Colon (tissue), 2 donors: ENCODE measurements at regions not wholly inside any gene's neighbourhood (a gene's known extent, or its start where the extent isn't known, plus 50 kb on each side); places are given as distances from the start of the nearest gene placed in this dataset.
"Not testable (repeated sequence)": the region's sequence is repeated elsewhere in the genome, so short reads cannot be mapped to it uniquely, and the experiment has no call there.

Source experiments
- FAIRE-seq: peaks from 2 replicates; lab custom pipeline; 2012; peaks lifted over from hg19 to GRCh38; lab: Jason Lieb, UNC
- donor health status: control.
- donor health status: control.

DNA sequence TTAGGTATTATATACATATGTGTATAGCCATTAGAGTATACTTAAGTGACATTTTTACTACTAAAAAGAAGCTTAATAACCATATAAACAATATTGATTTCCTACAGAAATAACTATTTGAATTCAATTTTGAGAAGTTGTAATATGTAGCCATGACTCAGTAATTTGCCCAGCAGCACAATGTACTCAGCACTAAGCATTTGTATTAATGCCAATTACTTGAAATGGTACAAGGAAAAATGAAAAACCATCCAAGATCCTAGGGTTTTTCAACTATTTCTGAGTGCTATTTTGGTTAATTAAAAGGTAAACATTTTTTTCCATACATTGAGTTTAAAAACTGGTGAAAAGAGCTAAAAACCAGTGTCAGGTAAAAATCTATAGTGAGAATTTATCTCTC, 324.0 kb downstream of the KCNJ3 start:
- FAIRE-seq, result no peak

DNA sequence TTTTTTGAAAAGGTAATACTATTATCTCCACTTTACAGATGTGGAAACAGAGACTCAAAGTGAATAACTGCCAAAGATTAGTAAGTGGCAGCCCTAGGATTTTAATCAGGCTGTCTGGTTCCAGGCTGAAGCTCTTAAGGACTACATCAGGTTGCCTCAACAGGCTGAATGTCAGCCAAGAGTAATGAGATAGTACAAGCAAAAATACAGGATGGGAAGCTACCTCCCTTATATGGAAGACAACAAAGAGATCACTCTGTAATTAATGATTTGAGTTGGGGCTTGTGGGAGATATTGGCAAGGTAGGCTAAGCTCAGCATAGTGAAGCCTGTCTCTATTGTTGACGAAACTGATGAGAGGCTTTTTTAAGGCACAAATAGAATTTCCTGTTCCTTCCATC, 323.1 kb downstream of the KCNJ3 start:
- no peak for FAIRE-seq

DNA sequence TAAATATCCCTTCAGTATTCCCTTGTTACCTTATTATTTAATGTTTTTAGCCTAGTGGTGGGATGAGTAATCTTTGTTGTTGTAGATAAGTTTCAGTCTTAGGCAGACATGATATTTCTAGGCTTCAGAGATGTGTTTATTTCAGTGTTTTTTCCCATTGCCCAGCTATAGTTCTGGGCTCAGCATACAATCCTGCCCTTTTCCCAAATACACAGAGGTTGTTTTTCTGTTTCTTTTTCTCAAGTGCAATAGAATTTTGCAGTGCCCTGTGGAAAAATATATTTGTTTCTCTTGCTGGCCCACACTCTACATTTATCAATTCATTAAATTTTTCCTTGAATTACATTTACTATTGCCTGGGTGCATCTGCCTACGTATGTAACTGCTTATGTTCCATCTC, 321.8 kb downstream of the KCNJ3 start:
- no peak for FAIRE-seq

DNA sequence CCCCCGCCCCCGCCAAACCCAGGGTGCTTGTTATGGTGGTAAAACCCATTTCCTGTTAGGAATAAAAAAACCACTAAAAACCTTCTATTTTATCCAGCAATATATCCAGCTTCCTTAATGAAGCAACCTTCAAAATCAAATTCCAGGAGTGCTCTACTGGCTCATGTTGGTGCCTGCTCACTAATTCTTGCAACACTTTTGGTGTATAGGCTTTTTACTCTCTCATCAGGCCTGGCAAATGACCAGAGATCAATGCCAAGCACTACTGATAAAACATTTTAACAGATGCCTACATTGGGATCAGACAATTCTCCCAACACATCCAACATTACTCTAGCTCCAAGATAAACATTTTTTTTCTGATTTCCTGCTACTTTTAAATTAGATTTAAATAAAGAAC, 312.4 kb downstream of the KCNJ3 start:
- FAIRE-seq, result no peak

DNA sequence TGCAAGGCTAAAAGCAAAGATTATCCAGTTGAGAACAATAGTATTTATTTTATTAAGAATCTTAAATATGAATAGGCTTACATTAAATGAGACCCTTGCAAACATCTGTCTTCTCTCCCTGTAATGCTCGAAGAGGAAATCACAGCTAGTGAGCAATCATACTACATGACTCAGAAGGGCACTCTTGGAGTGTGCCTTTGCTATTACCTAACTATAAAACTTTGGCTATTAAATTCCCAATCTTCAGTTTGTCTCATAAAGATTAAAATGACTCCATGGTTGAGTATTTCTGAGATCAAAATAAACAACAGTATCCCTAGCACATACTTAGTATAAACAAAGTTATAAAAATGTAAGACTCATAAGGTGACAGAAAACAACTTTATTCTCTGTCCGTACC, 296.9 kb downstream of the KCNJ3 start:
- no peak for FAIRE-seq

DNA sequence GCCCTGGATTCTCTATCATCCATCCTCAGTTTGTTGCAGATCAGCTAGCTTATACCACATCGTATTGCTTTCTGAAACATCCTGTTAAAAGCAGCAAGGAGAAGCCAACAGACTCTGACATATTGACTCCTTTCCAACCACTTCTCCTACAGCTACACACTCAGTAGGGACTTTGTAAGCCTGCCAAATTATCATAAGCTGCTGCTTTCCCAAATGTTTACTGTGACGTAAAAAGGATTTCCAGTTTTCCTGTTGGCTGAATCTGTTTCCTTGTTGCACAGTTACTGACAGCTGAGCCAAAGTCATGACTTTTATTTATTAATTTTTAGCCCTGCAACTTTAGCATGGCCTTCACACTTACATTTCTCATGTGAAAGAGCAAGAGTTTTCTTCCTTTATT, 294.3 kb downstream of the KCNJ3 start:
- no peak for FAIRE-seq

DNA sequence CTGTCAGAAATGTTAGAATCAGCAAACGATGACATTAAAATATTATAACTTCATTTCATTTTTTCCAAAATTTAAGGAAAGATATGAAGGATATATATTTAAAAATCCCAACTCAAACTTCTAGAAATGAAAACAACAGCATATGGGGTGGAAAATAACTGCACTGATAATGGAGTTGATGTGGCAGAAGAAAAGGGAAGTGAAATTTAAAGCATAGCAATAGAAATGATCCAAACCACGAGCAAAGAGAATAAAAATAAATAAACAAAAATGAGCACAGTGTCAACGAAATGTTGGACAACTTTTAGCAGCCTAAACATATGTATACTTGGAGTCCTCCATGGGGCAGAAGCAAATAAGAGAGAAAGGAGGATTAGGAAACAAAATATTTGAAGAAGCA, 280.2 kb downstream of the KCNJ3 start:
- FAIRE-seq, result no peak

DNA sequence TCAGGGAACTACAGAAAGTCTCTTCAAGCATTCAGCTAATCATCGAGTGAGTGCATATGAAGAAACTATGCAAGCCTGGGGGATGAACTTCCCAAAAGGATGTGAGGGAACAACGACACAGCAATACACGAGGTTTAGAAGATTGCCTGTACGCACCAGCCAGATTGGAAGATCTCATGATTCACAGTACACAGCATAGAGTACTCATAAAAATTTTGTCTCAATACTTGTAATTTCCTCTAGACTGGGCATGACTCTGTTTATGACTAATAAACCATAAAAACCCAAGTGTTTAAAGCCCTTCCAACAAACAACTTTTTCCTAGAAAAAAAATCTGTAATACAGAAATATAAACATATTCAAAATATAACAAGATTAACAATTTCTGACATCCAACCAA, 279.7 kb downstream of the KCNJ3 start:
- no peak for FAIRE-seq

DNA sequence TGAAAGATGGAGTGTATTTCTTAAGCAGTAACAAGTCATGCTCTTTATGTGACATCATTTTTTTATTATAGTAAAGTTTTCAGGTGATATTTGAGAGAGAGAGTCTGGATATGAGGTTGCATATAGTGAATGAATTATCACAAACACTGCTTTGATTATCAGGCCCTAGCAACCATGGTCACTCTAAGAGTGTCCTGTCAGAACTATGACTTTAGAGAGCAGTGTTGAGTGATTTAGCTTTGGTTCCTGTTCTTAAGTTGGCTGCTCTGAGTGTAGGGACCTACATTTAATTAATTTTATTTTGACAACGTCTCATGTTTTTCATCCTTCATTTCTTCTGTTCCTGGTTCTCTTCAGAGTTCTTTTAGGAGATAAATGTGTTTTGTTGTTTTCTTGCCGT, 275.5 kb downstream of the KCNJ3 start:
- no peak for FAIRE-seq

DNA sequence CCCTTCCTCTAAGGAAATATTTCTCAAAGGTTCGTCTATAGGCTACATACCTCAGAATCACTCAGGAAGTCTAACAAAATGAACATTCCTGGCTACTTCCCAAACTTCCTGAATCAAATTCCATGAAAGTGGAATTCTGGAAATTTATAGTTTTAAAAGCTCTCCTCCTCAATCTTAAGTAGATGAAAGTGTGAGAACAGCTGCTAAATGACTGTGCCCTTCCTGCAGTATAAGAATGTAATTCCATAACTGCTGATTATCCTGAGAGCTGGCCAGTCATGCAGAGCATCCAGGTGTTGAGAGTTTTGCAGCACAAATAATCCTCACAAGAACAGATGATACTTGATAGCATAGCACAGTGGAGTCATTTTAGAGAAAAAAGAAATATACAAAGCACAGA, 265.0 kb downstream of the KCNJ3 start:
- no peak for FAIRE-seq

DNA sequence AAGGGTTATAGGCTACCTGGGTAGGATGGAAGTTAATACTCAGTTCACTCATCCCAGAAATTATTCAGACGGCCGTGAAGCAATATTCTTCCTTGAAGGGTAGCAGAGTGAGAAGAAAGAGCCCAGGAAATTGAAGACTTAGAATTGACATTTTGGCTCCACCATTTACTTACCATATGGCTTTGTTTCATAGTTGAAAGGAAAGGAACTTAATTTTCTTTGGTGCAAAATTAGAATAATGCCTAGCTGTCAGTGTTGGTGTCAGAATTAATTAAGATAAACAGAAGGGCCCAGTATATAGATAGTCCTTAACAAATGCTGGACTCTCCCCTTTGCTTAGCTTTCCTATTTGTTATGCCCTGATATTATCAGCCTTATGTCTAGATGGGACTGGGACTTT, 263.2 kb downstream of the KCNJ3 start:
- no peak for FAIRE-seq

DNA sequence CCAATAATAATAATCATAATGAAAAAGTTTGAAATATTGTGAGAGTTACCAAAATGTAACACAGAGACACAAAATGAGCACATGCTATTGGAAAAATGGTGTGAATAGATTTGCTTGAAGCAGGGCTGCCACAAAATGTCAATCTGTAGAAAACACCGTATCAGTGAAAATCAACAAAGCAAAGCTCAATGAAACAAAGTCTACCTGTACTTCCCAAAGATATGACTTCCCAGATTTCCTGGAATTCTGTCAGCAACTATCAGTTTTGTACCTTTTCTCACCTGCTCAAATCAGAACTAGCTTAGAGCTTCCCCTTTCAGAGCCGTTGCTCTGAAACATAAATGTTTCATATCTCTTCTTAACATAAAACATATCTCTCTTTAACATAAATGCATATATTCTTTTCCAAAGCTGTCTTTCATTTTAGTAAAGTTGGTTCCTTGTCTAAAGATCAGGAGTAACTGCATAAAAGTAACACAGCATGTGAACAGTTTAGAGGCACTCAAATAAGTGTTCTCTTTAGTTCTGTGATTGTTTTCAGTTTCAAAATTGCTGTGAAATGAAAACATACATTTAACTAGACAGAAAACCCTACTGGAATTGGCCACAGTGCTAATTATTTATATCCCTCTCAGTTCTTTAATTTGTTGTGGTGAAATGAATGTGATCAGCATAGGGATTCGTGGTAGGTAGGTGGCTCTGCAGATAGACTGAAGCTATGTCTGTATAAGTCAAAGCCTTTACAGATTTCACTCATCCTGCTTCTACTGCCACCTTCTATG, 262.5 kb downstream of the KCNJ3 start:
- no peak for FAIRE-seq

DNA sequence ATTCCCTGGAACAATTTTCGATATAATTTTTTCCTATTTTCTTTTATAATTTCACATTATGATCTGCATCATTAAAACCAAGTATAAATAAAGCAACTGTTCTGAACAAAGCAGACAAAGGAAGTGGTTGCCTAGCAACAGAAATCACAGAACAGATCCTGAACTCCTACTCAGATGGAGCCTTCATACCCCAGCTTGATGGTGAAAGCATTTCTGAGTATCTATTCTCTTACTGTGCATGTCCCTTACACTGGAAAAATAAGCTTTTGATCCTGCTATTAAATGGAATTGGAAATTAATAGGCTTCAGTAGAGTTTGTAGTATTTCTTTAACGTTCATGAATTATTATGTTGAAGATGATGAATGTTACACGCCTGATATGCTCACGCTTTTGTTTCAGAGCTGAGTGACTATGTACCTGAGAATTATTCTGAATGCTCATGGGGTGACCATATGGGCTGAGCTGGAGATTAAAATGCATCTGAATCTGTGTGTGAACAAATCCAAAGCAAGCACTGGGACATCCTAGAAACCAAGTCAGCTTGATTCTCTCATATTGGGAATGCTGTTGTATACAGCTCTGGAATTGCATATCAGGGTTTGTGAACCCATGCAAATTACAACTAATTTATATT, 254.0 kb downstream of the KCNJ3 start:
- FAIRE-seq, result no peak

DNA sequence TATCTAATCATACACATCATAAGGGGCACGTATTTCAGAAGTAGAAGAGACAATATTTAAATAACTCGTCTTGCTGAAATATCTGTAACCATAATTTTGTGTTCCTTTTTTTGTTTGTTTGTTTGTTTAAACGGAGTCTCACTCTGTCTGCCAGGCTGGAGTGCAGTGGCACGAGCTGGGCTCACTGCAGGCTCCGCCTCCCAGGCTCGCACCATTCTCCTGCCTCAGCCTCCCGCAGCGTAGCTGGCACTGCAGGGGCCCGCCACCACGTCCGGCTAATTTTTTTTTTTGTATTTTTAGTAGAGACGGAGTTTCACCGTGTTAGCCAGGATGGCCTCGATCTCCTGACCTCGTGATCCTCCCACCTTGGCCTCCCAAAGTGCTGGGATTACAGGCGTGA, 248.9 kb downstream of the KCNJ3 start:
- not testable (repeated sequence) for FAIRE-seq

DNA sequence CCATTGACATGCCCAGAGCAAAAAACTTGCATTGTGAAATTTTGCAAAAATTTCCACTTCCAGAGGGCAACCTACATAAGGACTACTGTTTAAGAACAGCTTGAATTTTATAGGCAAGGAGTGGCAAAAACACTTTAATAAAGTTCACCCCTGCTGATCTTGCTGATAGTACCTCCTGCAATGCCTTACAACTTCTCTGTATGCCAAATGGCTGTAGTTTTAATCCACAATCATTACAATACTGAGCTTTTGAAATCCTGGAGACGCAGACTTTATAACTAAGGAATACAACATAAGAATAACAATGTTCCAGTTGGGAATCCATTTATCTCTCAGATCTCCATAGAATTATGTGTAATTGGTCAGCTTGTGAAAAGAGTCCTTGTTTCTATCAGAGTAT, 247.5 kb downstream of the KCNJ3 start:
- FAIRE-seq, result no peak

DNA sequence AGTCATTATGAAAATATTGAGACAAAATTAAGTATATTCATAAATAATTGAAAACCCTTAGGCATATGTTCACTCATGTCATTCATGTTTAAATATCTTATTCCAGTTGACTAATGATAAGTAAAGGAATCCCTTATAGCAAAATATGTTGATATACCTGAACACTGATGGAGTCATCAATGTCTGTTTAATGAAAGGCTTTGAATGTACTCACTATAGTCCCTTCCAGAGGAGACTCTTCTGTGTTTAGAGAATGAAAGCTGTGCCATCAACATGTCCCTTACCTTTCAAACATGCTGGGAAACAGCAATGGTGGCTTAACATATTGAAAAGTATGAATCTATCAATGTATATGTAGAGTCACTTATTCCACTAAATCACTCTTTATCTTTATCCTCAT, 242.9 kb downstream of the KCNJ3 start:
- FAIRE-seq, result no peak

DNA sequence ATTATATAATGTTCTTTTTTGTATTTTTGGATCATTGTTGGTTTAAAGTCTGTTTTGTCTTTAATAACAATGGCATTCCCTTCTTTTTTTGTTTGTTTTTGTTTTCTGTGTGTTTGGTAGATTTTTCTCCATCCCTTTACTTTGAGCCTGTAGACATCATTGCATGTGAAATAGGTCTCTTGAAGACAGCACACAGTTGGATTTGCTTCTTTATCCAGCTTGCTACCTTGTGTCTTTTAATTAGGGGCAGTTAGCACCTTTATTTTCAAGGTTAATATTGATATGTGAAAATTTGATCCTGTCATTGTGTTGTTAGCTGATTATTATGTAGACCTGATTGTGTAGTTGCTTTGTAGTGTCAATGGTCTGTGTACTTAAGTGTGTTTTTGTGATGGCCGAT, 235.7 kb downstream of the KCNJ3 start:
- FAIRE-seq, result no peak

DNA sequence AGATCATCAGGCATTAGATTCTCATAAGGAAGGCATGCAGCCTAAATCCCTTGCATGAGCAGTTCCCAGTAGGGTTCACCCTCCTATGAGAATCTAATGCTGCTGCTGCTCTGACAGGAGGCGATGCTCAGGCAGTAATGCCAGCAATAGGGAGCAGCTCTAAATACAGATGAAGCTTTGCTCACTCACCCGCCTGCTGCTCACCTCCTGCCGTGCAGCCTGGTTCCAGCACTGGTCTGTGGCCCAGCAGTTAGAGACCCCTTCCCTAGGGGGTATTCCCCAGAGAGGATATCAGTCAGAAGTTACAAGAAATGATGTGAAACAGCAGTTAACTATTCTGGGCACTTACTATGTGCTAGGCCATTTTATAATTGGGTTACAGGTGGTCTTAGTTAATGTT, 226.0 kb downstream of the KCNJ3 start:
- no peak for FAIRE-seq

DNA sequence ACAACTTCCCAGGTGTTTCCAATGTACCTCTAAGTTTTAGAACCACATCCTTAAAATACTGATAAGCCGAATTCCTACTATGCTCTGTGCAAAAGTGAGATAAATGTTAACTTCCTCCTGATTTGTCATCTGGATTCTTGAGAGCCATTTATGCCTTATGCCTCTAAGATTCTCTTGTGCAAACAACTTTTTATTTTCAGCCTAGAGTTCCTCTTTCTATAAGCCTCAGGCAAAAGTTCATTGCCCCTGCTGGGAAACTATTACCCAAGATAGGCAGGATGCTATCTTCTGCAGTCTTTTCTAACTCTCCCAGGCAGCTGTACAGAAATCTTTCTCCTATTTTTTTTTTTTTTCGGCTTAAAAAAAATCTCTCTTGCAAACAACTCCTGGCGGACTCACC, 216.1 kb downstream of the KCNJ3 start:
- no peak for FAIRE-seq

DNA sequence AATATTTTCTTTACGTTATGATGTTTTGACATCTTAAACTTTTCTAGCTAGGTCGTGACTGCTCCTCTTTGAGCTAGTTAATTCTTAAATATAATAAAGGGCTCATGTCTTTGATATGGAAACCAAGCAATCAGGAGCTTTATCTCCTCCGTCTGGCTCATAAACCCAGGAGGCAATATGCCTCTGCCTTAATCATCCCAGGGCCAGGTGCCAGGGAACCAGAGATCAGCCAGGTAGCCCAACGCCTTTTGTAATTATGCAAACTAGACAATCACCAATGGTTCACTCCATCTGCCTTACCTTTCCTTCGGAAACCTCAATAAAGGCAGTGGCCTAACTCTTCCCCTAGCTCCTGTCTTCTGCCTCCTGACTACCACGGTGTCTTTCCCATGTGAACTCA, 213.7 kb downstream of the KCNJ3 start:
- no peak for FAIRE-seq

DNA sequence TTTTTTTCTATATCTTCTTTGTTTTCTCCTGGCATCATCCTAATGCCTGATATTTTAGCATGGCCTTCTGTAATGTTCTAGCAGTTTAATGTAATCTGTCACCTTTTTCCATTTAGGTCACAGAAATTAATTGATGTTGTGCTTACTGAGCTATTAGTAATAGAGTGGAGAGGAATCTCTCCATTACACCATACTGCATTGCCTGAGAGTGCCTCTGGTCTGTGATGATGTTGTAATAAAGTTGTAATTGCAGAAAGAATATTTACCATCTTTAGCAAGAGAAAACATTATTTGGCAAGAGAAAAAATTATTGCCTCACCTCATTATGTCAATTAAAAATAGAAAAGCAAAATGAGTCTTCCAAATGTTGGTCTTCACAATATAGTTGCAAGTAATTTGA, 213.2 kb downstream of the KCNJ3 start:
- no peak for FAIRE-seq

DNA sequence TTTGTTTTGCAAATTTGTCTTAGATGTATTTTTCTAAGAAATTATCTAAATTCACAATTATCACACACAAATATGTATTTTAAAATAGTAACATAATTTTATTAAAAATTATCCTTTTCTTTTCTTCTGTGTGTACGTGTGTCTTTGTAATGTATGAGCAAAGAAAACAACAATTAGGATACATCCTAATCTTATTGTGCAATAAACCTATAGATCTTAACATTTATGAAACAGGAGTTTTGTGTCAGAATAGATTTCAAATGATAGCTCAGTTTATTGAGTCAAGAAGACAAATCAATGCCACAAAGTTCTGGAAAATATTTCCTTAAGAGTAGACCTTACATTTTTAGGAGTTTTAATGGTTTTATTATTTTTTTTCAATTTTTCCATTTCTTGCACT, 212.2 kb downstream of the KCNJ3 start:
- no peak for FAIRE-seq

DNA sequence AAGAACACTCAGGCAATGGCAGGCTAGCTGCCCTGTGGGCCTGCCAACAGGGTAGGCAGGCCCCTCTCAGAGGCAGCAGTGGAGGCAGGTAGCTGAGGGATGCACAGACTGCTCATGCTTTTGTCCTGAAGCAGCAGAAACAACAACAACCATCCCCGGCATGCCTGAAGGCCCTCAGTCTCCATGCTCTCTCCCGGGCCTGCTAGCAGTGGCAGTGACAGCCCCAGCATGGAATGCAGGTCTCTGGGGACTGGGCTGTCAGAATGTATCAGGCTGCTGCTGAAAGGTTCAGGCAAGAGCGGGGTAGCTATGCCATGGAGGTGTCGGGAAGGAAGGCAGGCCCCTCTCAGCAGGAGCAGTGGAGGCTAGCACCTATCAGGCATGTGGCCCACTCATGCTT, 209.8 kb downstream of the KCNJ3 start:
- FAIRE-seq, result no peak
